IMR-90 (cell line): ENCODE measurements at regions not wholly inside any gene's neighbourhood (a gene's known extent, or its start where the extent isn't known, plus 50 kb on each side); places are given as distances from the start of the nearest gene placed in this dataset.

Experiments used
- ATAC-seq: fragments of 200-7000 bp; cut with Tn5 transposase; 2 replicates; pipeline ENCODE4 v1.9.1; 2020; ENCODE audit warnings: low read depth, mild to moderate bottlenecking, moderate library complexity
- BruUV-seq: library from RNA; stranded (reverse); fragments of 400-500 nt; replicated peaks from 2 replicates; lab custom pipeline; 2021; lab: Mats Ljungman, UMichigan
- CTCF ChIA-PET: fragments of 300-600 bp; formaldehyde crosslinking; extraction: SDS; loops from one replicate; lab custom pipeline; 2021; ENCODE audit warnings: antibody characterized with exemption; lab: Yijun Ruan, JAX
- POLR2A ChIA-PET: fragments of 300-600 bp; sonication (Branson Sonifier 250); formaldehyde crosslinking; loops from one replicate; lab custom pipeline; 2022; ENCODE audit warnings: antibody characterized with exemption; ENCODE audit not compliant: unreplicated experiment; lab: Charles Lee
- DNase-seq: peaks from one replicate; pipeline ENCODE4 v3.0.0; 2013
- H2AFZ ChIP-seq: replicated peaks from 2 replicates; pipeline ENCODE3; 2013; ENCODE audit warnings: low read length, mild to moderate bottlenecking; ENCODE audit not compliant: poor library complexity
- H2AK5ac ChIP-seq: 2 replicates; pipeline ENCODE4 v1.6.1; 2013; ENCODE audit warnings: low read depth, low read length, inconsistent platforms
- H2AK9ac ChIP-seq: replicated peaks from 2 replicates; pipeline ENCODE3; 2013; ENCODE audit warnings: mild to moderate bottlenecking, low read depth, low read length, moderate library complexity; ENCODE audit not compliant: poor library complexity
- H2BK120ac ChIP-seq: 2 replicates; pipeline ENCODE4 v1.6.1; 2013; ENCODE audit warnings: low read depth, low read length, inconsistent platforms
- H2BK15ac ChIP-seq: 3 replicates; pipeline ENCODE4 v1.6.1; 2013; ENCODE audit warnings: low read depth, low read length, inconsistent platforms
- H2BK20ac ChIP-seq: 2 replicates; pipeline ENCODE4 v1.6.1; 2013; ENCODE audit warnings: low read depth, mild to moderate bottlenecking, inconsistent platforms, low read length, moderate library complexity
- H2BK5ac ChIP-seq: 2 replicates; pipeline ENCODE4 v1.6.1; 2013; ENCODE audit warnings: mild to moderate bottlenecking, low read depth, low read length, inconsistent platforms; ENCODE audit not compliant: poor library complexity, severe bottlenecking
- H3K14ac ChIP-seq: replicated peaks from 2 replicates; pipeline ENCODE4 v1.6.1; 2013; ENCODE audit warnings: low read depth, low read length, inconsistent platforms
- H3K18ac ChIP-seq: 2 replicates; pipeline ENCODE4 v1.6.1; 2013; ENCODE audit warnings: low read depth, low read length, control low read depth
- H3K23ac ChIP-seq: 2 replicates; pipeline ENCODE4 v1.6.1; 2013; ENCODE audit warnings: low read depth, low read length, inconsistent platforms
- H3K27ac ChIP-seq: 2 replicates; pipeline ENCODE4 v1.5.1; 2013; ENCODE audit warnings: mild to moderate bottlenecking, control low read depth, low read length; ENCODE audit not compliant: insufficient read depth
- H3K27me3 ChIP-seq: 2 replicates; pipeline ENCODE4 v1.6.1; 2013; ENCODE audit warnings: low read length; ENCODE audit not compliant: control insufficient read depth, insufficient read depth
- H3K36me3 ChIP-seq: 2 replicates; pipeline ENCODE4 v1.6.1; 2013; ENCODE audit warnings: low read length, mixed read lengths; ENCODE audit not compliant: control insufficient read depth, insufficient read depth
- H3K4ac ChIP-seq: 2 replicates; pipeline ENCODE4 v1.6.1; 2013; ENCODE audit warnings: low read depth, low read length, inconsistent platforms
- H3K4me1 ChIP-seq: 2 replicates; pipeline ENCODE4 v1.6.1; 2013; ENCODE audit warnings: low read length, mixed read lengths; ENCODE audit not compliant: control insufficient read depth, insufficient read depth
- H3K4me2 ChIP-seq: 2 replicates; pipeline ENCODE4 v1.6.1; 2013; ENCODE audit warnings: low read depth, mild to moderate bottlenecking, control low read depth, low read length, moderate library complexity
- H3K4me3 ChIP-seq: 2 replicates; pipeline ENCODE4 v1.5.1; 2013; ENCODE audit warnings: low read depth, mild to moderate bottlenecking, control low read depth, low read length, moderate library complexity; ENCODE audit not compliant: insufficient read depth
- H3K56ac ChIP-seq: 2 replicates; pipeline ENCODE4 v1.6.1; 2013; ENCODE audit warnings: low read length, inconsistent platforms; ENCODE audit not compliant: insufficient read depth; ENCODE audit errors: extremely low read depth
- H3K79me1 ChIP-seq, 2 experiments: 2 replicates each; pipeline ENCODE4 v1.6.1; 2013; ENCODE audit warnings: low read length in 2 of 2, inconsistent platforms in 1 of 2, low read depth in 1 of 2
- H3K9ac ChIP-seq: 2 replicates; pipeline ENCODE4 v1.6.1; 2013; ENCODE audit warnings: low read depth, low read length, control low read depth
- H3K9me1 ChIP-seq: 2 replicates; pipeline ENCODE4 v1.6.1; 2013; ENCODE audit warnings: low read length, inconsistent platforms; ENCODE audit not compliant: insufficient read depth
- H3K9me3 ChIP-seq: 2 replicates; pipeline ENCODE4 v1.6.1; 2013; ENCODE audit warnings: low read length; ENCODE audit not compliant: control insufficient read depth, insufficient read depth
- H4K20me1 ChIP-seq: 2 replicates; pipeline ENCODE4 v1.6.1; 2013; ENCODE audit warnings: low read length, inconsistent platforms; ENCODE audit not compliant: insufficient read depth
- H4K5ac ChIP-seq: 2 replicates; pipeline ENCODE4 v1.6.1; 2013; ENCODE audit warnings: mild to moderate bottlenecking, low read depth, low read length, control low read depth
- H4K8ac ChIP-seq, 2 experiments: 2 replicates each; pipeline ENCODE4 v1.6.1; 2013; ENCODE audit warnings: low read depth in 2 of 2, low read length in 2 of 2, control low read depth in 1 of 2, inconsistent platforms in 1 of 2
- H4K91ac ChIP-seq: 2 replicates; pipeline ENCODE4 v1.6.1; 2013; ENCODE audit warnings: low read depth, low read length, inconsistent platforms; ENCODE audit not compliant: insufficient read depth
- BHLHE40 ChIP-seq: fragments of 150-350 bp; IDR thresholded peaks from 2 replicates; pipeline ENCODE4 v1.6.1; 2016; ENCODE audit warnings: mild to moderate bottlenecking, low read depth, low read length
- CEBPB ChIP-seq: IDR thresholded peaks from 2 replicates; pipeline ENCODE4 v1.6.1; 2012; ENCODE audit warnings: low read depth, low read length, improper control_type of control experiment
- CTCF ChIP-seq: conservative IDR thresholded peaks from 2 replicates; pipeline ENCODE4 v1.5.1; 2012; ENCODE audit warnings: mild to moderate bottlenecking, low read depth, low read length, improper control_type of control experiment
- FOS ChIP-seq: fragments of 150-350 bp; IDR thresholded peaks from 2 replicates; pipeline ENCODE4 v1.6.1; 2016; ENCODE audit warnings: low read depth, low read length
- MAFK ChIP-seq: IDR thresholded peaks from 2 replicates; pipeline ENCODE4 v1.6.1; 2012; ENCODE audit warnings: low read depth, low read length, improper control_type of control experiment
- MAZ ChIP-seq: IDR thresholded peaks from 2 replicates; pipeline ENCODE4 v1.6.1; 2012; ENCODE audit warnings: low read depth, mild to moderate bottlenecking, low read length, improper control_type of control experiment, moderate library complexity, borderline replicate concordance
- MXI1 ChIP-seq: IDR thresholded peaks from 2 replicates; pipeline ENCODE4 v1.6.1; 2012; ENCODE audit warnings: low read depth, mild to moderate bottlenecking, low read length, moderate library complexity, borderline replicate concordance
- NFE2L2 ChIP-seq: fragments of 150-350 bp; IDR thresholded peaks from 2 replicates; pipeline ENCODE4 v1.6.1; 2016; ENCODE audit warnings: low read depth, mild to moderate bottlenecking, low read length
- POLR2A ChIP-seq: IDR thresholded peaks from 2 replicates; pipeline ENCODE4 v1.6.1; 2012; ENCODE audit warnings: mild to moderate bottlenecking, low read depth, low read length
- RAD21 ChIP-seq: IDR thresholded peaks from 2 replicates; pipeline ENCODE4 v1.6.1; 2012; ENCODE audit warnings: low read length, improper control_type of control experiment
- RFX5 ChIP-seq: IDR thresholded peaks from 2 replicates; pipeline ENCODE4 v1.8.0; 2012; ENCODE audit warnings: low read depth, mild to moderate bottlenecking, low read length, moderate library complexity
- SMC3 ChIP-seq: fragments of 150-350 bp; IDR thresholded peaks from 2 replicates; pipeline ENCODE4 v1.6.1; 2016; ENCODE audit warnings: low read depth, mild to moderate bottlenecking, antibody characterized with exemption, low read length, moderate library complexity
- USF2 ChIP-seq: fragments of 150-350 bp; IDR thresholded peaks from 2 replicates; pipeline ENCODE4 v1.6.1; 2017; ENCODE audit warnings: mild to moderate bottlenecking, antibody characterized with exemption, low read length, low read depth
- WGBS, 2 experiments: methylation state at CpG; one replicate each; pipeline versions ENCODE4 v1.1.5 to v1.1.7; 2013; ENCODE audit warnings: missing lambda C conversion rate in 2 of 2; ENCODE audit not compliant: insufficient read length in 1 of 2; ENCODE audit errors: extremely low coverage in 2 of 2; 5-methylcytosine and 5-hydroxymethylcytosine counted together
- dilution Hi-C: fragments of 300-500 bp; cut with HindIII; formaldehyde crosslinking; loops from one replicate; pipeline ENCODE4 v1.14.3; 2018; ENCODE audit warnings: low sequenced_read_pairs; ENCODE audit not compliant: unreplicated experiment
- in situ Hi-C: fragments of 300-500 bp; cut with MboI; formaldehyde crosslinking; loops from 3 replicates; pipeline ENCODE4 v1.14.3; 2019; ENCODE audit warnings: low sequenced_read_pairs, inconsistent platforms, mixed read lengths
- intact Hi-C: fragments of 100-400 bp; cut with micrococcal nuclease; formaldehyde crosslinking; loops from 2 replicates; pipeline ENCODE4 v1.10.0; 2022
- TF ChIP-seq, protein P1 (sequence below): fragments of 150-350 bp; IDR thresholded peaks from 2 replicates; pipeline ENCODE4 v1.6.1; 2016; ENCODE audit warnings: low read depth, mild to moderate bottlenecking, low read length, moderate library complexity, borderline replicate concordance

DNA sequence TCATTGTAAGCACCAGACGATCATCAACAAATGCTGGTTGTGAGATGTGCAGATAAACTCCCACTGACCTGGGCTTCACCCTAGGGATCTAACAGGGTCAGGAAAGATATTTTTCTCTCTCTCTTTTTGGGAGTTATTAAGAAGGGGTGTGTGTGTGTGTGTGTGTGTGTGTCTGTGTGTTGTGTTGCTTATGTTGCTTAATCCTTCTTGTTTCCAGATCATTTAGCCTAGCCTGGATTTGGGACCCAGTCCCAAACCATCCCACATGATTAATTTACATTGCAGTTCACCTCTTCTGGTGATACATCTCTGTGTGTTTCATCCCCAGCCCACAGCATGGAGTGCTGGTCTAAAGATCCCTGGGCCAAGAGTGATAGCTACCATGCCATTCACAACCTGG, 122.8 kb upstream of the IPO9 start (continued):
- TF ChIP-seq MXI1 (no peak), CEBPB (no peak), FOS (no peak), MAZ (no peak), POLR2A (no peak), BHLHE40 (no peak)

- dilution Hi-C loops (no loop called here), intact Hi-C loops (no loop called here), in situ Hi-C loops (loop anchor here (5.0 kb wide), 1 partner anchor 150 kb away; no protein-coding TSS in a partner anchor)
- H2BK20ac ChIP-seq, result no peak overlapping the region
- ChIA-PET CTCF (no interaction called here), POLR2A (no interaction called here)
- no peaks in the 10 kb centered on the region for H3K9me3 ChIP-seq
- H4K5ac ChIP-seq, result no peak overlapping the region
- H3K4me2 ChIP-seq, result no peak overlapping the region
- H4K8ac ChIP-seq, result no peak overlapping the region
- TF ChIP-seq USF2 (no peak), RFX5 (no peak), MAFK (no peak), SMC3 (no peak), MAZ (no peak), FOS (no peak), NFE2L2 (no peak), CTCF (no peak), RAD21 (no peak), CEBPB (no peak), POLR2A (no peak)
- TF ChIP-seq, protein P1, sequence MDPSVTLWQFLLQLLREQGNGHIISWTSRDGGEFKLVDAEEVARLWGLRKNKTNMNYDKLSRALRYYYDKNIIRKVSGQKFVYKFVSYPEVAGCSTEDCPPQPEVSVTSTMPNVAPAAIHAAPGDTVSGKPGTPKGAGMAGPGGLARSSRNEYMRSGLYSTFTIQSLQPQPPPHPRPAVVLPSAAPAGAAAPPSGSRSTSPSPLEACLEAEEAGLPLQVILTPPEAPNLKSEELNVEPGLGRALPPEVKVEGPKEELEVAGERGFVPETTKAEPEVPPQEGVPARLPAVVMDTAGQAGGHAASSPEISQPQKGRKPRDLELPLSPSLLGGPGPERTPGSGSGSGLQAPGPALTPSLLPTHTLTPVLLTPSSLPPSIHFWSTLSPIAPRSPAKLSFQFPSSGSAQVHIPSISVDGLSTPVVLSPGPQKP, result no peak
- H4K20me1 ChIP-seq, result peaks cover 72% of the 10 kb centered on the region
- no peak overlapping the region for H3K27ac ChIP-seq
- no peak overlapping the region for H3K4me3 ChIP-seq
- H3K27me3 ChIP-seq, result no peaks in the 10 kb centered on the region
- no peak overlapping the region for H2BK5ac ChIP-seq
- no peak overlapping the region for H3K14ac ChIP-seq
- peaks cover 36% of the 10 kb centered on the region for H3K9me1 ChIP-seq
- BruUV-seq, result no TSS peak
- H2BK15ac ChIP-seq, result no peak overlapping the region
- H2AK9ac ChIP-seq, result no peak overlapping the region
- peaks cover 37% of the 10 kb centered on the region for H3K4me1 ChIP-seq
- H3K4ac ChIP-seq, result no peak overlapping the region
- DNase-seq (no peak), ATAC-seq (no peak)
- H3K9ac ChIP-seq, result no peak overlapping the region
- H2AFZ ChIP-seq, result no peak overlapping the region
- H3K36me3 ChIP-seq, result peaks cover 4% of the 10 kb centered on the region; the same call in 1 of the 2 replicates
- H2BK120ac ChIP-seq, result no peak overlapping the region
- H3K18ac ChIP-seq, result no peak overlapping the region
- H4K91ac ChIP-seq, result no peak overlapping the region
- H3K23ac ChIP-seq, result no peak overlapping the region
- no peak overlapping the region for H2AK5ac ChIP-seq
- no CpG with 5 or more reads among the region's 7 CpGs for WGBS, 2 experiments
- no peak overlapping the region for H3K56ac ChIP-seq
- peaks cover 64 to 99% of the 10 kb centered on the region in 2 experiments for H3K79me1 ChIP-seq
Measured at GRCh38 chr1:201707027-201707426, 121.9 kb upstream of the IPO9 start.
